ENCODE measurements at regions not wholly inside any gene's neighbourhood (a gene's known extent, or its start where the extent isn't known, plus 50 kb on each side); places are given as distances from the start of the nearest gene placed in this dataset.

DNA sequence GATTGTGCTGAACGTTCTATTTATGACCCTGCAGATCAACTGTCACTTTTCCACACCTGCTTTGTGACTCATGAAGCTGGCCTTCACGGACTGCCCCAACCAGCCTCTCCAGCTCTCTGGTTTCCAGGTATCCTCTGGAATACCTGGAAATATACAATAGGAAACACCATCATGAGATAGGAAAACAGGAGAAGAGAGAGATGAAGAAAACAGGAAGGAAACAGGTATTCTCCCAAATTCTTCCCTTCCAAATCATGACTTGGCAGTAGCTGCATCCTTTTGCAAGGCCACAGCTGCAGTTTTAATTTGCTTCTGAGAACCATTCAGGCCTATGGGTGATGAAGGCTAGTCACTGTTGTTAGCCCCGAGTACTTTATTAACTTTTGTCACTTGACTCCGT, 909.1 kb downstream of the EPHA3 start:
- Histone ChIP-seq H3K4me1 (no peaks in the 10 kb centered on the region), H3K4me3 (no peak overlapping the region), H3K27ac (no peak overlapping the region), H3K27me3 (no peaks in the 10 kb centered on the region), H3K36me3 (no peaks in the 10 kb centered on the region), H3K9me3 (no peaks in the 10 kb centered on the region)
- TF ChIP-seq, protein P1, sequence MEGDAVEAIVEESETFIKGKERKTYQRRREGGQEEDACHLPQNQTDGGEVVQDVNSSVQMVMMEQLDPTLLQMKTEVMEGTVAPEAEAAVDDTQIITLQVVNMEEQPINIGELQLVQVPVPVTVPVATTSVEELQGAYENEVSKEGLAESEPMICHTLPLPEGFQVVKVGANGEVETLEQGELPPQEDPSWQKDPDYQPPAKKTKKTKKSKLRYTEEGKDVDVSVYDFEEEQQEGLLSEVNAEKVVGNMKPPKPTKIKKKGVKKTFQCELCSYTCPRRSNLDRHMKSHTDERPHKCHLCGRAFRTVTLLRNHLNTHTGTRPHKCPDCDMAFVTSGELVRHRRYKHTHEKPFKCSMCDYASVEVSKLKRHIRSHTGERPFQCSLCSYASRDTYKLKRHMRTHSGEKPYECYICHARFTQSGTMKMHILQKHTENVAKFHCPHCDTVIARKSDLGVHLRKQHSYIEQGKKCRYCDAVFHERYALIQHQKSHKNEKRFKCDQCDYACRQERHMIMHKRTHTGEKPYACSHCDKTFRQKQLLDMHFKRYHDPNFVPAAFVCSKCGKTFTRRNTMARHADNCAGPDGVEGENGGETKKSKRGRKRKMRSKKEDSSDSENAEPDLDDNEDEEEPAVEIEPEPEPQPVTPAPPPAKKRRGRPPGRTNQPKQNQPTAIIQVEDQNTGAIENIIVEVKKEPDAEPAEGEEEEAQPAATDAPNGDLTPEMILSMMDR (IDR thresholded peaks at IDR 0.05): no peak
- no peak for TF ChIP-seq POLR2A (IDR thresholded peaks at IDR 0.05)
- no peak for DNase-seq
- intact Hi-C loops (cut with DNase I; ENCODE audit: low total_unique reads): no loop called here

DNA sequence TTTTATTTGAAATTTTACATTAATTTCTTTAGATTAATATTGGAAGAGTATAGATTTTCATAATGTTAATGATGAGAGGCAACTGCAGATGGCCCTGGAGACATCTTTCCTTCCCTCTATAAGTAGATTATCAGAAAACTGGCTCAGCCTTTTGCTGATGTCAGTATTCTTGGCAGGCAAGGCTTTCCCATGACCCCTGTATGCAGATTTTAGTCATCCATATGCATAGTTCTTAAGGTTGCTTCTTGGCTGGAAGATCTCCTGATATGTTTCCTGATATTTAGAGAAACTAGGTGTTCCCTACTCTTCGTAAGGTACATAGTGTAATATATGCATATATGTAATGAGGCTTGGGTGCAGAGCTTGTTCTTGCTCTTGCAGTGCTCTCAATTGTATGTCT, 911.4 kb downstream of the EPHA3 start:
- H3K27ac ChIP-seq: no peak overlapping the region
- TF ChIP-seq, protein P1 (IDR thresholded peaks at IDR 0.05): no peak
- no peak for TF ChIP-seq POLR2A (IDR thresholded peaks at IDR 0.05)
- no peaks in the 10 kb centered on the region for H3K9me3 ChIP-seq
- no peak for DNase-seq
- intact Hi-C loops (cut with DNase I; ENCODE audit: low total_unique reads): no loop called here
- H3K36me3 ChIP-seq: no peaks in the 10 kb centered on the region
- no peaks in the 10 kb centered on the region for H3K4me1 ChIP-seq
- no peak overlapping the region for H3K4me3 ChIP-seq
- H3K27me3 ChIP-seq: no peaks in the 10 kb centered on the region

DNA sequence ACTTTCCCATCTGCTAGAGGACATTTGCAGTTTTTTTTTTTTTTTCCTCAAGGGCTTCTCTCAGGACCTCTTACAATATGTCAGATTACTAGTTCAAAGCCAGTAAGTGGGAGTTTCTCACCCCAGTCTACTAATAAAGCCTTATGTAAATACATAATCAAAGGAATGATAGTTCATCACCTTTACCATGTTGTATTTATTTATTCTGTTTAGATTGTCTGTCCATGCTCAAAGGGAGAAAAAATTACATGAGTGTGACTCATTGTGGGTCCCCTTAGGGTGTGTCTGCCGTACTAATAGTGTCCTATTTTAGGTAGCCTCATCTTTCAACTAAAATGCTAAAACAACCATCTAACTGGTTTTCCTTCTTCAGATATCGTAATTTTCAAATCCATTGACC, 917.6 kb downstream of the EPHA3 start:
- Histone ChIP-seq H3K4me1 (no peaks in the 10 kb centered on the region), H3K4me3 (no peak overlapping the region), H3K36me3 (no peaks in the 10 kb centered on the region), H3K9me3 (no peaks in the 10 kb centered on the region), H3K27me3 (no peaks in the 10 kb centered on the region), H3K27ac (no peak overlapping the region)
- no peak for DNase-seq
- TF ChIP-seq, protein P1 (IDR thresholded peaks at IDR 0.05): no peak
- TF ChIP-seq POLR2A (IDR thresholded peaks at IDR 0.05): no peak
- intact Hi-C loops (cut with DNase I; ENCODE audit: low total_unique reads): no loop called here

DNA sequence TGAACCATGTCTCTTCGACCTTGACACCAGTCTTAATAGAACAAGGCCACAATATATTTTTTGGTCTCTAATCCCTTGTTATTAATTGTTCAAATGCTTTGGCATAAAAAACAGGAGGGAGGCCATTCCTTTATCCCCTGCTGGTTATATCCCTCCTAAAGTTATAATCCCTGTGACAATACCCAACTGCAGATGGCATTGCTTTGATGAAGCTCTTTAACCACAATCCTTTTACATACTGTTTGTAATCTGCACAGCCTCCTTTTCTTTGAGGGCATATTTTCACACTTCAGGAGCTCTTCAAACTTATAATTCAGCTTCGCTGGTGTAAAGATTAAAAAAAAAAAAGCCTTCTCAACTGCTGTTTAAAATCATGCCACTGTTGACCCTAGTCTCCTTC, 919.0 kb downstream of the EPHA3 start:
- TF ChIP-seq POLR2A (IDR thresholded peaks at IDR 0.05): no peak
- TF ChIP-seq, protein P1 (IDR thresholded peaks at IDR 0.05): no peak
- DNase-seq: no peak
- Histone ChIP-seq H3K36me3 (no peaks in the 10 kb centered on the region), H3K9me3 (no peaks in the 10 kb centered on the region), H3K4me1 (no peaks in the 10 kb centered on the region), H3K27me3 (no peaks in the 10 kb centered on the region), H3K27ac (no peak overlapping the region), H3K4me3 (no peak overlapping the region)
- intact Hi-C loops (cut with DNase I; ENCODE audit: low total_unique reads): no loop called here

DNA sequence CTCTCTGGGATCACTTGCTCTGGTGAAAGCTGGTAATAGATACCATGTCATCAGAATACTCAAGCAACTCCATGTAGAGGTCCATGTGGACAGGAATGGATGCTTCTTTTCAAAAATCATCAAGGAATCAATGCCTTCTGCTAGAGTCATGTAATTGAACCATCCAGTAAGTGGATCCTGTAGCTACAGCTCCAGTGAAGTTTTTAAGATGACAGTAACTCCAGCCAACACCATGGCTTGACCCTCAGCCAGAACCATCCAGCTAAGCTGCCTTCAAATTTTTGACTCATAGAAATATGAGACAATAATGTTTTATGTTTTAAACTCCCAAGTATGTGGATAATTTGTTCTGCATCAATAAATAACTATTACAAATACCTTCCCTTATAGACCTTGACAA, 923.7 kb downstream of the EPHA3 start:
- Histone ChIP-seq H3K36me3 (no peaks in the 10 kb centered on the region), H3K27ac (no peak overlapping the region), H3K4me1 (no peaks in the 10 kb centered on the region), H3K27me3 (no peaks in the 10 kb centered on the region), H3K9me3 (no peaks in the 10 kb centered on the region), H3K4me3 (no peak overlapping the region)
- no peak for DNase-seq
- no peak for TF ChIP-seq POLR2A (IDR thresholded peaks at IDR 0.05)
- intact Hi-C loops (cut with DNase I; ENCODE audit: low total_unique reads): no loop called here

DNA sequence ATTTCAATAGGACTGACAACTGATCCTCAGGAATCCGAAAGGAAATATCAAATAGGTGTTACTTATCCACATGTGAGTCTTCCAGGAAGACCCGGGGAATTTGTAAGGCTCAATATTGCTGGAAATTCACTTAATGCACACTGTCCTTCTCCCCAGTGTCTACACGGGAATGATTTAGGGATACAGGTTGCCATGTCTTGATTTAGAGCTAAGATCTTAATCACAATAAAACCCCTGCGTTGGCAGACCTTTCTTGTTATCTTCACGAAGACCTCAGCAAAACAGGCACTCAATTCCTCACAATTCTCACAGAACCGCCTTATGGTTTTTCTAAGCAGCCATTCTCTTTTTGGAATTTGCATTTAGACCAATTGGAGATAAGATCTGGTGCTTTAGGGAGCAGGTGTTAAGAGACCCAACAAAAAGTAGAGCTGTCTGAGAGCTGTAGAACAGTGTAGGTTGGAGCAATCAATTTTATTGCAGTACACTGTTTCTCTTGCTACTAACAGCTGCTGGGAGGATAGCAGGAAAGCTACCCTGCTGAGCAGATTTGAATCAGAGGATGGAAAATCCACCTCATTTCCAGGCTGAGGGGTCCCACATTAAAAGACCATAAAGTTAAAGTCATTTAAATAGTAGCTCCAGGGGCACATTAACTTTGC, 925.7 kb downstream of the EPHA3 start:
- no peaks in the 10 kb centered on the region for H3K36me3 ChIP-seq
- TF ChIP-seq, protein P1 (IDR thresholded peaks at IDR 0.05): no peak
- TF ChIP-seq POLR2A (IDR thresholded peaks at IDR 0.05): no peak
- no peaks in the 10 kb centered on the region for H3K4me1 ChIP-seq
- intact Hi-C loops (cut with DNase I; ENCODE audit: low total_unique reads): no loop called here
- H3K4me3 ChIP-seq: no peak overlapping the region
- DNase-seq: no peak
- H3K27me3 ChIP-seq: no peaks in the 10 kb centered on the region
- no peak overlapping the region for H3K27ac ChIP-seq
- no peaks in the 10 kb centered on the region for H3K9me3 ChIP-seq
